ENCODE measurements at regions not wholly inside any gene's neighbourhood (a gene's known extent, or its start where the extent isn't known, plus 50 kb on each side); places are given as distances from the start of the nearest gene placed in this dataset.

GRCh38 chr10:105494303-105494702, 853.2 kb downstream of the SORCS3 start:
- WGBS, 2 donors, result 77 to 85% methylated on average over 2 of the region's 2 CpGs
- no peak for DNase-seq
- ATAC-seq (ENCODE audit: insufficient read depth, low FRiP score), result no peak

GRCh38 chr10:105473170-105473569, 832.1 kb downstream of the SORCS3 start:
- no peak for ATAC-seq (ENCODE audit: insufficient read depth, low FRiP score)
- TF ChIP-seq CTCF (IDR thresholded peaks at IDR 0.05; ENCODE audit: control extremely low read depth, extremely low read depth), result no peak
- no peak overlapping the region for H3K9ac ChIP-seq (ENCODE audit: insufficient read depth in 1 of 2, low read length in 2 of 2)
- 52 to 59% methylated on average over 4 of the region's 4 CpGs for WGBS, 2 donors
- no peaks in the 10 kb centered on the region for H3K9me3 ChIP-seq (ENCODE audit: control insufficient read depth in 4 of 4, insufficient read depth in 3 of 4, low read length in 3 of 4)
- DNase-seq, result no peak
- H3K4me3 ChIP-seq, result no peak overlapping the region
- H3K27me3 ChIP-seq (ENCODE audit: control insufficient read depth in 3 of 3, insufficient read depth in 3 of 3, low read length in 2 of 3), result no peaks in the 10 kb centered on the region
- H3K27ac ChIP-seq (ENCODE audit: low read depth in 1 of 2, low read length in 1 of 2), result peak overlapping the region in 1 of 2 donors; percentile 91
- H3K4me1 ChIP-seq (ENCODE audit: control insufficient read depth in 5 of 5, insufficient read depth in 5 of 5, low read length in 5 of 5), result peaks cover 0 to 5% (median 0%) of the 10 kb centered on the region in 5 donors
- H3K36me3 ChIP-seq (ENCODE audit: control insufficient read depth in 4 of 4, insufficient read depth in 4 of 4, low read length in 4 of 4), result no peaks in the 10 kb centered on the region

More at GRCh38 chr10:105494303-105494702, 853.2 kb downstream of the SORCS3 start:
- Histone ChIP-seq H3K9me3 (ENCODE audit: control insufficient read depth in 4 of 4, insufficient read depth in 3 of 4, low read length in 3 of 4) (no peaks in the 10 kb centered on the region), H3K9ac (ENCODE audit: insufficient read depth in 1 of 2, low read length in 2 of 2) (no peak overlapping the region), H3K36me3 (ENCODE audit: control insufficient read depth in 4 of 4, insufficient read depth in 4 of 4, low read length in 4 of 4) (no peaks in the 10 kb centered on the region), H3K4me3 (no peak overlapping the region), H3K4me1 (ENCODE audit: control insufficient read depth in 5 of 5, insufficient read depth in 5 of 5, low read length in 5 of 5) (no peaks in the 10 kb centered on the region), H3K27me3 (ENCODE audit: control insufficient read depth in 3 of 3, insufficient read depth in 3 of 3, low read length in 2 of 3) (no peaks in the 10 kb centered on the region), H3K27ac (ENCODE audit: low read depth in 1 of 2, low read length in 1 of 2) (no peak overlapping the region)
- TF ChIP-seq CTCF (IDR thresholded peaks at IDR 0.05; ENCODE audit: control extremely low read depth, extremely low read depth), result no peak

GRCh38 chr10:105468759-105469158, 827.7 kb downstream of the SORCS3 start:
- no peak overlapping the region for H3K4me3 ChIP-seq
- no peaks in the 10 kb centered on the region for H3K36me3 ChIP-seq (ENCODE audit: control insufficient read depth in 4 of 4, insufficient read depth in 4 of 4, low read length in 4 of 4)
- no peak for DNase-seq
- H3K27me3 ChIP-seq (ENCODE audit: control insufficient read depth in 3 of 3, insufficient read depth in 3 of 3, low read length in 2 of 3), result no peaks in the 10 kb centered on the region
- no peak for ATAC-seq (ENCODE audit: insufficient read depth, low FRiP score)
- H3K27ac ChIP-seq (ENCODE audit: low read depth in 1 of 2, low read length in 1 of 2), result no peak overlapping the region
- 19 to 22% methylated on average over 1 of the region's 1 CpG for WGBS, 2 donors
- H3K9ac ChIP-seq (ENCODE audit: insufficient read depth in 1 of 2, low read length in 2 of 2), result no peak overlapping the region
- no peaks in the 10 kb centered on the region for H3K9me3 ChIP-seq (ENCODE audit: control insufficient read depth in 4 of 4, insufficient read depth in 3 of 4, low read length in 3 of 4)
- no peak for TF ChIP-seq CTCF (IDR thresholded peaks at IDR 0.05; ENCODE audit: control extremely low read depth, extremely low read depth)
- peaks cover 0 to 5% (median 0%) of the 10 kb centered on the region in 5 donors for H3K4me1 ChIP-seq (ENCODE audit: control insufficient read depth in 5 of 5, insufficient read depth in 5 of 5, low read length in 5 of 5)

- H3K36me3 ChIP-seq (ENCODE audit: control insufficient read depth in 4 of 4, insufficient read depth in 4 of 4, low read length in 4 of 4), result no peaks in the 10 kb centered on the region
- no peak for TF ChIP-seq CTCF (IDR thresholded peaks at IDR 0.05; ENCODE audit: control extremely low read depth, extremely low read depth)
- no peak for ATAC-seq (ENCODE audit: insufficient read depth, low FRiP score)
- peaks cover 0 to 3% (median 0%) of the 10 kb centered on the region in 5 donors for H3K4me1 ChIP-seq (ENCODE audit: control insufficient read depth in 5 of 5, insufficient read depth in 5 of 5, low read length in 5 of 5)
- H3K27me3 ChIP-seq (ENCODE audit: control insufficient read depth in 3 of 3, insufficient read depth in 3 of 3, low read length in 2 of 3), result no peaks in the 10 kb centered on the region
- peaks cover 0 to 4% (median 0%) of the 10 kb centered on the region in 4 donors for H3K9me3 ChIP-seq (ENCODE audit: control insufficient read depth in 4 of 4, insufficient read depth in 3 of 4, low read length in 3 of 4)
- no peak overlapping the region for H3K4me3 ChIP-seq
- no peak overlapping the region for H3K9ac ChIP-seq (ENCODE audit: insufficient read depth in 1 of 2, low read length in 2 of 2)
- DNase-seq, result no peak
- WGBS, 2 donors, result 95 to 100% methylated on average over 1 of the region's 1 CpG
- H3K27ac ChIP-seq (ENCODE audit: low read depth in 1 of 2, low read length in 1 of 2), result no peak overlapping the region
Measured at GRCh38 chr10:105466521-105466920, 825.4 kb downstream of the SORCS3 start.

Measured in lung (tissue), 11 donors.